ENCODE measurements at regions not wholly inside any gene's neighbourhood (a gene's known extent, or its start where the extent isn't known, plus 50 kb on each side); places are given as distances from the start of the nearest gene placed in this dataset.

DNA sequence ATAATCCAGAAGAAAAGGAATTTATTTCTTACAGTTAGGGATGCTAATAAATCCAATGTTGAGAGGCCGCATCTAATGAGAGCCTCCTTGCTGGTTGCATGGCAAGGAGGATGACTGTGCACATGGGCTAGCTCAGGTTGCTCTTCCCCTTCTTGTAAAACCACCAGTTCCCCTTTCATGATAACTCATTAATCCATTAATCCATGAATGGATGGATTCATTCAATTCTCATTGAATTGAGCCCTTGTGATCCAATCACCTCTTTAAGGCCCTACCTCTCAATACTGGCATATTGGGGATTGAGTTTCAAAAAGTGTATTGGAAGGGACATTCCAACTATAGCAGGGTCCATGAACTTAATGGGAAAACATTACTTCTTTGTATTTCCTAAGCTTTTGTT lies 149.5 kb downstream of the BMP2 start:
- TF ChIP-seq ZBTB7A (IDR thresholded peaks at IDR 0.05; ENCODE audit: low read depth), result no peak

- TF ChIP-seq EGR1 (IDR thresholded peaks at IDR 0.05), result no peak
- no peak for TF ChIP-seq CREB1 (IDR thresholded peaks at IDR 0.05; ENCODE audit: low read depth)
Measured at GRCh38 chr20:6919792-6920468, 152.4 kb downstream of the BMP2 start.

- no peak for TF ChIP-seq EGR1 (IDR thresholded peaks at IDR 0.05)
- no peak for TF ChIP-seq ZBTB7A (IDR thresholded peaks at IDR 0.05; ENCODE audit: low read depth)
- TF ChIP-seq NFIC (IDR thresholded peaks at IDR 0.05), result no peak
- TF ChIP-seq RAD21 (IDR thresholded peaks at IDR 0.05; ENCODE audit: low read depth), result no peak
- no peak for TF ChIP-seq EP300 (IDR thresholded peaks at IDR 0.05; ENCODE audit: borderline replicate concordance)
Measured at GRCh38 chr20:6920991-6921613, 153.6 kb downstream of the BMP2 start.

DNA sequence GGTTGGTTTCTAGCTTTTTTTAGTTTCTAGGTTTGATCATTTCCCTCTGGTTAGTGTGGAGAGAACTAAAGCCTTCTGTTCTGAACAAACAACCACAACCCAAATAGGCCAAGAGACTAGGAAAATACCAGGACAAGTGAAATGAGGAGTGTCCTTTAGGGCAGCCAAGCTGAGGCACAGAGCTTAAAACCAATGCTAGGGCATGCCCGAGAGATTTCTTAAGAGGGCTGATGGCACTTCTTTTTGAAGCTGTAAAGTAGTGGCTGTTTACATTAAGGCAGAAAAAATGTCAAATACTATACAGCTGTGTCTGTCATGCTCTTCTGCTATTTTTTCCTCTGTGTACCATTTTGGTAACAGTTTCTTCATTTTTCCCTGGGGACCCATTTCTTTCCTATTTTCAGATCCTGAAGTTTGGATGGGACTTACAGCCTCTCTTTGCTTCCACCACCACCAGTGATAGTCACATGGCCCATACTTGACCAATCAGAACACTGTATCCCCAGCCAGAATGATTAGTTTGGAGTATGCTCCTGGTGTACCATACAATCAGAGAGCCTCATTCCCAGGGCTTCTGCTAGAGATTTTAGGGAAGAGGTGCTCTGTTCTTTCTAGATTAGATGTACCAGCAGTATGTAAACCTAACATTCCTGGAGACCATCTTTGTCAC lies 154.4 kb downstream of the BMP2 start:
- TF ChIP-seq CREB1 (IDR thresholded peaks at IDR 0.05; ENCODE audit: low read depth), result no peak
- TF ChIP-seq EGR1 (IDR thresholded peaks at IDR 0.05), result no peak
- TF ChIP-seq TEAD4 (IDR thresholded peaks at IDR 0.05), result no peak
- TF ChIP-seq TCF12 (IDR thresholded peaks at IDR 0.05; ENCODE audit: low read depth), result no peak

DNA sequence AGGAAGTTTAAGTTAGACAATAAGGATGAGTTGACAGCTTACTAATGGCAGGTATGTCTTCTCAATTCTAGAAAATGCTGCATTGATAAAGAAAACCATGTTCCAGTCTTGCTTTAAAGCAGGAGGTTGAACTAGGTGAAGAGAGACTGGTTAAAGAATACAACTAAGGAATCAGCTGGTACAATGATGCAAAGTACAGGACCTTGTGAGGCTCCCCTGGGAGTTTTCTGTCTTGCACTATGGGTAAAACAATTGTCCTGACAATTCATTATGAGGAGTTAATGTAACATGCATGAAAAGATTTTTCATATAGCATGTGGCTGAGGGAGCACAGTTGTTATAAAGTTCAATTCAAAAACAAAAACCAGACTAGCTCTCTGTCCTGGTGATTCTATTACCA lies 157.2 kb downstream of the BMP2 start:
- TF ChIP-seq NFIC (IDR thresholded peaks at IDR 0.05) (no peak), YY1 (IDR thresholded peaks at IDR 0.05; ENCODE audit: low read depth) (no peak), TCF12 (IDR thresholded peaks at IDR 0.05; ENCODE audit: low read depth) (no peak), TAF1 (IDR thresholded peaks at IDR 0.05; ENCODE audit: low read depth) (no peak), RAD21 (IDR thresholded peaks at IDR 0.05; ENCODE audit: low read depth) (no peak), CREB1 (IDR thresholded peaks at IDR 0.05; ENCODE audit: low read depth) (no peak), ZBTB7A (IDR thresholded peaks at IDR 0.05; ENCODE audit: low read depth) (no peak), CEBPB (IDR thresholded peaks at IDR 0.05) (no peak), TEAD4 (IDR thresholded peaks at IDR 0.05) (no peak)
- TF ChIP-seq, protein P1, sequence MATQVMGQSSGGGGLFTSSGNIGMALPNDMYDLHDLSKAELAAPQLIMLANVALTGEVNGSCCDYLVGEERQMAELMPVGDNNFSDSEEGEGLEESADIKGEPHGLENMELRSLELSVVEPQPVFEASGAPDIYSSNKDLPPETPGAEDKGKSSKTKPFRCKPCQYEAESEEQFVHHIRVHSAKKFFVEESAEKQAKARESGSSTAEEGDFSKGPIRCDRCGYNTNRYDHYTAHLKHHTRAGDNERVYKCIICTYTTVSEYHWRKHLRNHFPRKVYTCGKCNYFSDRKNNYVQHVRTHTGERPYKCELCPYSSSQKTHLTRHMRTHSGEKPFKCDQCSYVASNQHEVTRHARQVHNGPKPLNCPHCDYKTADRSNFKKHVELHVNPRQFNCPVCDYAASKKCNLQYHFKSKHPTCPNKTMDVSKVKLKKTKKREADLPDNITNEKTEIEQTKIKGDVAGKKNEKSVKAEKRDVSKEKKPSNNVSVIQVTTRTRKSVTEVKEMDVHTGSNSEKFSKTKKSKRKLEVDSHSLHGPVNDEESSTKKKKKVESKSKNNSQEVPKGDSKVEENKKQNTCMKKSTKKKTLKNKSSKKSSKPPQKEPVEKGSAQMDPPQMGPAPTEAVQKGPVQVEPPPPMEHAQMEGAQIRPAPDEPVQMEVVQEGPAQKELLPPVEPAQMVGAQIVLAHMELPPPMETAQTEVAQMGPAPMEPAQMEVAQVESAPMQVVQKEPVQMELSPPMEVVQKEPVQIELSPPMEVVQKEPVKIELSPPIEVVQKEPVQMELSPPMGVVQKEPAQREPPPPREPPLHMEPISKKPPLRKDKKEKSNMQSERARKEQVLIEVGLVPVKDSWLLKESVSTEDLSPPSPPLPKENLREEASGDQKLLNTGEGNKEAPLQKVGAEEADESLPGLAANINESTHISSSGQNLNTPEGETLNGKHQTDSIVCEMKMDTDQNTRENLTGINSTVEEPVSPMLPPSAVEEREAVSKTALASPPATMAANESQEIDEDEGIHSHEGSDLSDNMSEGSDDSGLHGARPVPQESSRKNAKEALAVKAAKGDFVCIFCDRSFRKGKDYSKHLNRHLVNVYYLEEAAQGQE (IDR thresholded peaks at IDR 0.05; ENCODE audit: low read depth), result no peak
- TF ChIP-seq, protein P2, sequence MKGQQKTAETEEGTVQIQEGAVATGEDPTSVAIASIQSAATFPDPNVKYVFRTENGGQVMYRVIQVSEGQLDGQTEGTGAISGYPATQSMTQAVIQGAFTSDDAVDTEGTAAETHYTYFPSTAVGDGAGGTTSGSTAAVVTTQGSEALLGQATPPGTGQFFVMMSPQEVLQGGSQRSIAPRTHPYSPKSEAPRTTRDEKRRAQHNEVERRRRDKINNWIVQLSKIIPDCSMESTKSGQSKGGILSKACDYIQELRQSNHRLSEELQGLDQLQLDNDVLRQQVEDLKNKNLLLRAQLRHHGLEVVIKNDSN (IDR thresholded peaks at IDR 0.05), result no peak

- no peak for TF ChIP-seq CEBPB (IDR thresholded peaks at IDR 0.05)
- TF ChIP-seq ZBTB7A (IDR thresholded peaks at IDR 0.05; ENCODE audit: low read depth), result no peak
- TF ChIP-seq, protein P1 (IDR thresholded peaks at IDR 0.05; ENCODE audit: low read depth), result no peak
- no peak for TF ChIP-seq MAX (IDR thresholded peaks at IDR 0.05)
- no peak for TF ChIP-seq TCF12 (IDR thresholded peaks at IDR 0.05; ENCODE audit: low read depth)
- no peak for TF ChIP-seq EGR1 (IDR thresholded peaks at IDR 0.05)
- no peak for TF ChIP-seq TEAD4 (IDR thresholded peaks at IDR 0.05)
- no peak for TF ChIP-seq CREB1 (IDR thresholded peaks at IDR 0.05; ENCODE audit: low read depth)
- TF ChIP-seq FOXM1 (IDR thresholded peaks at IDR 0.05; ENCODE audit: borderline replicate concordance, low read depth), result no peak
- TF ChIP-seq, protein P2 (IDR thresholded peaks at IDR 0.05), result no peak
- no peak for TF ChIP-seq TAF1 (IDR thresholded peaks at IDR 0.05; ENCODE audit: low read depth)
- no peak for TF ChIP-seq RAD21 (IDR thresholded peaks at IDR 0.05; ENCODE audit: low read depth)
Measured at GRCh38 chr20:6925744-6926278, 158.3 kb downstream of the BMP2 start.
